HT-29 (cell line): ENCODE measurements at regions not wholly inside any gene's neighbourhood (a gene's known extent, or its start where the extent isn't known, plus 50 kb on each side); places are given as distances from the start of the nearest gene placed in this dataset.

Experiments used
- DNase-seq: peaks from one replicate; pipeline ENCODE4 v3.0.0-alpha.2; 2015; ENCODE audit warnings: low spot score

DNA sequence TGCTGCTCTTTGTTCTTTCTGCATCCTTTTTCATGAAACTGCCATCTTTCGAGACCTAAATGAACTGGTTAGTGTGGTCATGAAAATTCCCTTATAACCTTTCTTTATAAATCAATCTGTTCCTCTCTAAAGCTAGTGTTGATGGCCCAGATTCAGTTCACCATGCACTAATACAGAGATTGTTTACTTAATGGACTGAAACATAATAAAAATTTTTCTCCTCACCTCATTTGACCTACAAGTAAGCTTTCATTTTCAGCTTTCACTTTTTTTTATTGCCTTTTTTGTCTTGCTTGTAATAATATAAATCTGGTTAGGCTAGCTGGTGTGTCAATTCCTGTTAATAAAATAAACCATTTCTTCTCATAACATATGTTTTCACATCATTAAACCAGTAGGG lies 183.8 kb downstream of the CCDC59 start:
- no peak for DNase-seq

GRCh38 chr12:82149045-82149444 lies 209.1 kb downstream of the CCDC59 start:
- no peak for DNase-seq

DNA sequence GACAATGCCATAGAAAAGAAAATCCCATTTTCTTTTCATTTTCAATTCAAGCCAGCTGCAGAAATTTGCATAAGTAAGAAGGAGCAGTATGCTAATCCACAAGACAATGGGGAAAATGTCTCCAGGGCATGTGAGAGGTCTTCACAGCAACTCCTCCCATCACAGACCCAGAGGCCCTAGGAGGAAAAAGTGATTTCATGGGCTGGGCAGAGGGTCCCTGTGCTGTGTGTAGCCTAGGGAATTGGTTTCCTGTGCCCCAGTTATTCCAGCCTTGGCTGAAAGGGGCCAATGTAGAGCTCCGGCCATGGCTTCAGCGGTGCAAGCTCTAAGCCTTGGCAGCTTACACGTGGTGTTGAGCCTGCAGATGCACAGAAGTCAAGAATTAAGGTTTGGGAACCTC lies 211.4 kb downstream of the CCDC59 start:
- DNase-seq, result no peak

DNA sequence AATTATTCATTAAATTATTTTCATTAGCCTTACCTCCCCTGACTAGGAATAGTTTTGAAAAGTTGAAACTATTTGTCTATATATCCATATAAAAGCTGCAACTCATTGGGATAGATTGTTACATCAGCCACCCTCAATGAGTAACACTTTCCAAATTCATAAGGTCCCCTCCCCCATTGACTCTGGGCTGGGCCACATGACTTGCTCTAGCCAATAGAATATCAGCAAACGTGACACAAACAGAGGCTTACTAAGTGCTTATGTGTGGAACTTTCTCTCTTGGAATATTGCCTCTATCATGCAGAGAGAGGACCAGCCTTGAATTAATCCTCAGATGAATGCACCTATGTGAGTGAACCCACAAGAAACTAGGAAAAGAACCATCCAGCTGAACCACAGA lies 213.7 kb downstream of the CCDC59 start:
- DNase-seq, result no peak

GRCh38 chr12:82132390-82132789 lies 225.8 kb downstream of the CCDC59 start:
- no peak for DNase-seq

GRCh38 chr12:82130762-82131161 lies 227.4 kb downstream of the CCDC59 start:
- no peak for DNase-seq

DNA sequence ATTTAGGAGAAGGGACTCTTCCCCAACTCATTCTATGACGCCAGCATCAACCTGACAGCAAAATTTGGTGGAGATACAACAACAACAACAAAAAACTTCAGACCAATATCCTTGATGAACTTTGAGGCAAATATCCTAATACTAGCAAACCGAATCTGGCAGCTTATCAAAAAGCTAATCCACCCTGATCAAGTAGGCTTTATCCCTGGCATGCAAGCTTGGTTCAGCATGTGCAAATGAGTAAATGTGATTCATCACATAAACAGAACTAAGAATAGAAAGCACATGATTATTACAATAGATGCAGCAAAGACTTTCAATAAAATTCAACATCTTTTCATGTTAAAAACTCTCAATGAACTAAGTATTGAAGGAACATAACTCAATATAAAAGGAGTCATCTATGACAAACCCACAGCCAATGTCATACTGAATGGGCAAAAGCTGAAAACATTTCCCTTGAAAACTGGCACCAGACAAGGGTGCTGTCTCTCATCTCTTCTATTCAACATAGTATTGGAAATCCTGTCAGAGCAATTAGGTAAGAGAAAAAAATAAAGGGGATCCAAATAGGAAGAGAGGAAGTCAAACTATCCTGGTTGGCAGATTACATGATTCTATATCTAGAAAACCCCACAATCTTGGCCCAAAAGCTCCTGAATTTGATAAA lies 233.3 kb downstream of the CCDC59 start:
- DNase-seq, result no peak

DNA sequence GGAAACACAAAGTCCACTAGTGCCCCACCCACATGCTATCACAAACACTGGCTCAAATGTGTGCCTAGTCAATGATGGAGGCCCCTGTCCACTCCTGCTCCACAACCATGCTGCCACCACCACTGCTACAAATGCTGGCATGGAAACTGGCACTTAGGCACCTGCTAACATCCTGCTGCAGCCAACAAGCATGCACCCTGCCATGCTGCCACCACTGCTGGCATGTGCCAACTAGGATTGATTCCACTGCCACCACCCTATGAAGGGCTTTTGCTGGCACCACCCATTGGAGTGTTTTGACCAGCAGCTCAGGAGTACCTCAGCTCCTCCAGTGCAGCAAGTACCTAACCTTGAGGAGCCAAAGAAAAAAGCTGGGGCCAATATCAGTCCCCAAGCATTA lies 236.6 kb downstream of the CCDC59 start:
- DNase-seq, result no peak

DNA sequence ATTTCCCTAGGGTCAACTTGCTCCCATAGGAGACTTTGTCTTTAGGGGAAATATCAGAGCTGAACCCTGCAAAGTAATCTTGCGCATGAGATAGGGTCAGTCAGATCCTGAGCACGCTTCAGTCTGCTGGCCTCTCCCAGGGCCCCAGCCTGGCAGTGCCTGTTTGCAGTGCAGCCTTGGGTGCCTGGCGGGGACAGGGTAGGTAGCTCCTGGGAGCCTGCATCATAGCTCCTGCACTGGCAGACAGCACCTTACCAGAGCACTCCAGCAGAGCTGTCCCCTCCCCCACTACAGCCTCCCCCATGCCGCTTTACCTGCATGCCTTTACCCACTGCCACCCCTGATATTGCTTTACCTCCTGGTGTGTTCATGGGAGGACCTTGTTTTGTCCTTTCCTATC lies 237.3 kb downstream of the CCDC59 start:
- DNase-seq, result no peak

DNA sequence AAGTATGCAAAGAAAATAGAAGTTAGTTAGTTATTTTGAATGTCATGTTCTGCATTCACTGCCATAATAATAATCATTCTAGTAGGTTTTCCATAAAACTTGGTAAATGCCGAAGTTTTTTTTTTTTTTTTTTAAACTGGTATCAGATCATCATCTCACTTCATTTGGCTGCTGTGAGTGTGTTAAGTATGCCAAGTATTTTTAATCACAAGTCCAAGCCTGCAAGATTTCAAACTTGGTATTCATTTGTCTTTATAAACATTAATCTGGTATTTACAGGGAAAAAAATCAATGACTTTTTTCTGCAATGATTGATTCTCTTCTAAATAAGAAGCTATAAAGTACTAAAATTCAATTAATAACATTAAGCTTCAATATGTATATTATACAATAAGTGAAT lies 248.9 kb downstream of the CCDC59 start:
- no peak for DNase-seq

GRCh38 chr12:82108615-82109014 lies 249.6 kb downstream of the CCDC59 start:
- DNase-seq, result no peak

GRCh38 chr12:82099216-82099615 lies 259.0 kb downstream of the CCDC59 start:
- no peak for DNase-seq

- DNase-seq, result no peak
Measured at GRCh38 chr12:82097877-82098276, 260.3 kb downstream of the CCDC59 start.

- no peak for DNase-seq
Measured at GRCh38 chr12:82097438-82097837, 260.7 kb downstream of the CCDC59 start.

DNA sequence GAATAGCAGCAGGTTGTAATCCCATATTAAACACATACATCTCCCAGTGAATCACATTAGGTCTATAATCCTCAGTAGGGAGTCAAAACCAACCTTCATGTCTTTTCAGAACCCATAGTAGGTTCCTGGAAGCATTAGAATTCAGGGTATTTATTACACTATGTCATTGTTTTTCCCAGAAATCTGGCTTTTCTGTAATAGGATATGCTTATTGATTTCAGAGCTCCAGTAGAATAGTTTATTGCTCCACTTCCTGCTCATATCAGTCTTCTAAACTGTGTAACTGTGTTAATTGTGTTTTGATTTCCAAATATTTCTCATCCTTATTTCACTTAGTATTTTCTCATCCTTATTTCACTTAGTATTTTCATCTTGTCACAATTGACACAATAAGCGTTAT lies 268.0 kb downstream of the CCDC59 start:
- peak; percentile 11 for DNase-seq

DNA sequence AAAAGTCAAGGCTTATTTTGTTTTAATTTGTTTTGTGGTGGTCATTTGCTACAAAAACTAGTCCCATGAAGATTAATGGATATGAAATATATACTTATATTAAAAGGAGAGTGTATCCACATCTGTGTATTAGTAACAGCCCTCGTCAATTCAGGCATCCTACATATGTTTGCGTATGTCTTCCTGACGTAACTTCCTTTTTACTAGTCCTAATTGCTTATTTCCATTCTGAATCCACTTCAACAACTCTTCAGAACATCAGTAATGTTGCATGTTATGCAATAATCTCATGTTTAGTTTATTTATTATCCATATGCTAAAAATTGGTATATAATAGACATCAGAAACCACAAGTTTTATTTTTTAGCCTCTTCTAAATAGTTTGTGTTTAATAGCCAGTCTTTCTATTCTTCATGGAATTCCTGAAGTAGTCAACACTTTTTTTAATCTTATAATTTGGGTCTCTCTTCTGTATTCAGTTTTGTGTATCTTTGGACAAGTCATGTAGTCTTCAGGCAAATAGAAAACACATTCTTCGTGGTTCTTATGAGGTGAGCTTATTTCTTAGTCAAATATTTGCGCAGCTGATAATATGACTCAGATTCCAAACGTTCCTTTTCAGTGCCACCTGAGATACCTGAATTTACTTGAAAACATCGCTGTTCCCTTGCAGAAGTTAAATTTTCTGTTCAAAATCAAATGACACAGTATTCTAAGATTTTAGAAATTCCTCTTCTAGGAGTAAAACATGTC lies 268.6 kb downstream of the CCDC59 start:
- peak; percentile 17 for DNase-seq

DNA sequence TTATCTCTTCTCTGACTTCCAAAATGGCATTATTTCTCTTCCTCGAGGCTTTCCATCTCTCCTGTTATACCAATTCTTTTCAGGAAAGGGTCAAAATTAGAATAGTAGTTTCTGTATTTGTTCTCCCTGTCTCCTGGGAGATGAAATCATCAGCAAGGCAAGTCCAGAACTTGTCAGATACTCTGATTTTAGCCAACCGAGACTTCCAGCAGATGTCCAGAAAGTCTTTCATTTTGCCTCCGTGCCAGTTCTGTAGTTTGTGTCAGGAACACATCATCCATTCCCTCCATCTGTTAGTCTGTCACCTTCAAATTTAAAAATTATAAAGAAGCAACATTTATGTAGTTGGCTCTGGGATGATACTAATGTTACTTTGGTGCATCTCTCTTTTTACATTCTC lies 275.7 kb downstream of the CCDC59 start:
- DNase-seq, result no peak

DNA sequence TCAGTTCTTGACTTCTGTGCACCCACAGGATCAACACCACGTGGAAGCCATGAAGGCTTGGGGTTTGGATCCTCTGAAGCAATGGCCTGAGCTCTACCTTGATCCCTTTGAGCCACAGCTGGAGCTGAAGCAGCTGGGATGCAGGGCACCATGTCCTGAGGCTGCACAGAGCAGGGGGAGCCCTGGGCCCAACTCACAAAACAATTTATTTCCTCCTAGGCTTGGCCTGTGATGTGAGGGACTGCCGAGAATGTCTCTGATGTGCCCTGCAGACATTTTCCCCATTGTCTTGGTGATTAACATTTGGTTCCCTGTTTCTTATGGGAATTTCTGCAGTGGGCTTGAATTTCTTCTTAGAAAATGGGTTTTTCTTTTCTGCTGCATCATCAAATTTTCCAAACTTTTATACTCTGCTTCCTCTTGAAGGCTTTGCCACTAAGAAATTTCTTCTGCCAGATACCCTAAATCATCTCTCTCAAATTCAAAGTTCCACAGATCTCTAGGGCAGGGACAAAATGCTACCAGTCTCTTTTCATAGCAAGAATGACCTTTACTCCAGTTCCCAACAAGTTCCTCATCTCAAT lies 288.2 kb downstream of the CCDC59 start:
- DNase-seq, result no peak

DNA sequence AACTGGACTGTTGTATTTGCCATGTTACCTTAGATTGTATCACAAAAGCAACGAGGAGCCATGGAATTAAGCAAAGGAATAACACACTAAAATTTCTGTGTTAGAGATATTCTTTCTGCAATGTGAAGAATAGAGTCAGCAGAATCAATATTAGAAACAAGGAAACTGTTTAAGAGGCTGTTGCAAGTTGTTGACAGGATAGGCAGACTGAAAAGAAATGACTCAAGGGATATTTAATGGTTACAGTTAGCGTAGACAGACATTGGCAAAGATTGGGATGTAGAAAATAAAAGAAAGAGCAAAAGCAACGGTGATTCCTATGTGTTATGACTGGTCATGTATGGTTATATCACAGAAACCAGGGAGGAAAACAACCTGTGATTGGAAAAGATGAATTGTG lies 299.0 kb upstream of the PPFIA2 start:
- no peak for DNase-seq

DNA sequence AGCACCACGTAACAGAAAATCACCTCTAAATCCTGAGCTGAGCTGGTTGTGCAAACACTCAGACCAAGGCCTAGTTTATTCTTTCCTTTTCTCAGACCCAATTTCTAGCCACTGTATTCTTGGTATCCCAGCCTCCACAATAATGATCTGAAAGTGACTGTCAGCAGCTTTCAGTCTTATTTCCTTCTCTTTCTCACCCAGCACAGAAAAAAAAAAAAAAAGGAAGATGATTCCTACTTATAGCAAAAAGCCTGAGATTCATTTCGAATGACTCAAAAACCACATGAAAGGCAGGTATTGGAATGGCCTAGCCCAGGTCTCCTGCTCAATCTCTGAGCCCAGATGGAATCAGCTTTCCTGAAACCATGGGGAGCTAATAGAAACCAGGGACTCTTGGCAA lies 298.6 kb upstream of the PPFIA2 start:
- DNase-seq, result peak; percentile 31

GRCh38 chr12:82055391-82055790 lies 296.2 kb upstream of the PPFIA2 start:
- no peak for DNase-seq

GRCh38 chr12:82054566-82054965 lies 295.4 kb upstream of the PPFIA2 start:
- DNase-seq, result no peak

DNA sequence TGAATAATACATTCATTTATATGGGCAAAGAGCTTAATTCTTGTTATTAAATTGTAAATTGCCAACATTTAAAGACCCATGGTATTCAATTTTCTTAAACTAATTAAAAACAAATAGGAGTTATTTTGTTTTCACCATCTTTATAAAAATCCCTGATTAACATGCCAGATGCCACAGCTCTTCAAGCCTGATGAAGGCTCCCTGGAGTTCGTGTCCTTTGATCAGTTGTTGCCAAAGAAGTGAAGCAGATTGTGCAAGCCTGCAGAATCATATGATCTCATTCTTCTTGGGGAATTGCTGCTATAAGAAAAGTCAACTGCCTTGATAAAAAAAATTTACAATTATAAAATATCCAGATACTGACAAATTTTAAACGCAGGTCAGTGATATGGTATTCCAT lies 288.3 kb upstream of the PPFIA2 start:
- DNase-seq, result no peak
